CD4-positive, alpha-beta T cell treated with Interleukin-12 subunit alpha and Interleukin-12 subunit beta, for 1 hour (primary cell): ENCODE measurements at regions not wholly inside any gene's neighbourhood (a gene's known extent, or its start where the extent isn't known, plus 50 kb on each side); places are given as distances from the start of the nearest gene placed in this dataset.

ENCODE experiments used
- DNase-seq: peaks from one replicate; pipeline ENCODE4 v3.0.0-alpha.2; 2020

DNA sequence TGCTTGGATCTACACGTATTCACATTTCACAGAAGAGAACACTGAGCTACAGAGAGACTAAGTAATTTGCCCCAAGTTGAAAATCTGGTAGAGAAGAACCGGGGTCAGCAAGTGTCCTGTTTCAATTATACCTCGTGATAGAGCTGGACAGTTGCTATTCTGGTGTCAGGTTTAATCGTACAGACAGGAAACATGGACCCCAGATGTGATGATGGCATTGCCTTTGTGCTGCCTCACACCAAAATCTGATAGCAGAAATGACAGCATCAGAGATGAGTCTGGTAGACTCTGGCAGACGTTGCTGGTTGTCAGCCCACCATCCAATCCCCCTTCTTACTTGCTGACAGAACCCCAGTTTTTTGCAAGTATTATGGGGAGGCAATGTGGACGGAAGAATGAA lies 112.1 kb upstream of the FOXF1 start:
- DNase-seq, result no peak

DNA sequence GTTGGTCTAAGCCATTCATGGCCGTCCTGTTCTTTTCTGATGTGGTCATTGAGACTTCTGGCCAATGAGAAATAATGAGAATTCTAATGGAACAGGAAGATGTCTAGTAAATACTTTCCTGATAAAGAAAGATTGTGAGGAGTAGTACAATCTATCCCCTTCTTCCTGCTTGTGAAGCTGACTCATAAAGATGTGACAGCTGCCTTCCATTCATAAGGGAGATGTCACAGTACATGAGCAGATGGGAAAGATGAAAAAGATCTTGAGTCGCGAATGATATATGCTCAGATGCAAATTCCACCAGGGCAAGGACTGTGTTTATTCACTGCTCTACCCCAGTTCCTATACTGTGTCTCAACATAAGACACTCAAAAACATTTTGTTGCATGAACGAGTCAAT lies 111.7 kb upstream of the FOXF1 start:
- DNase-seq, result no peak

DNA sequence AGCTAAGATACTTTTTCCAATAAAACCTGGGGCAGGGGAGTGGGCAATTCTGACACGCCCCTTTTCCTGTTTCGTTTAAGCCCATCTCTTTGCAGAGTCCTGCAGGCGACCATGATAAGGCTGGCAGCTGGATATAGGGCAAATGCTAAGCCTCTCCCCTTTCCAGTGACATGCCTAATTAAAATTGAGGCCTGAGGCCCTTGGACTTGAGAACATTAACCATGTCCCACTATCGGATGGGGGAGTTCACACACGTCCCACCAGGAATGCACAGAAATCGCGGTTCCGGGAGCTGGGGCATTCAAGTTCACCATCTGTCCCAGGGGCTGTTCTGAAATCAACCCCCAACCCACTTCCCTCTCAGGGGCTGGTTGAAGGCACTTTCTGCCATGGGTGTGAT lies 109.2 kb upstream of the FOXF1 start:
- DNase-seq, result no peak

DNA sequence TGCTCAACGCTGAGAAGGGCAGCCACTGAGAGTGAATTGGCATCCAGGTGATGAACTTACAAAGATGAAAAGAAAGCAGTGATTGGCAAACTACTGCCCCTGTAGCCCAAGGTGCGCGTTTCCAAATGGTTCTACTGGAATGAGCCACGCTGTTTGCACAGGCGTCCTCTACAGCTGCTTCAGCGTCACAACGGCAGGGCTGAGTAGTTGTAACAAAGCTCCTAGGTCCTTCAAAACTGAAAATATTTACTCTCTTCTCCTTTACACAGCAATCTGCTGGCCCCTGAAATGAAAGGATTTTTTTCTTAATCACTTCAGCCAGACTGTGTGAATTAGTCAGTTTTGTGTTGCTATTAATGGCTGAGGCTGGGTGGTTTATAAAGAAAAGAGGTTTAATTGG lies 107.2 kb upstream of the FOXF1 start:
- DNase-seq, result no peak

DNA sequence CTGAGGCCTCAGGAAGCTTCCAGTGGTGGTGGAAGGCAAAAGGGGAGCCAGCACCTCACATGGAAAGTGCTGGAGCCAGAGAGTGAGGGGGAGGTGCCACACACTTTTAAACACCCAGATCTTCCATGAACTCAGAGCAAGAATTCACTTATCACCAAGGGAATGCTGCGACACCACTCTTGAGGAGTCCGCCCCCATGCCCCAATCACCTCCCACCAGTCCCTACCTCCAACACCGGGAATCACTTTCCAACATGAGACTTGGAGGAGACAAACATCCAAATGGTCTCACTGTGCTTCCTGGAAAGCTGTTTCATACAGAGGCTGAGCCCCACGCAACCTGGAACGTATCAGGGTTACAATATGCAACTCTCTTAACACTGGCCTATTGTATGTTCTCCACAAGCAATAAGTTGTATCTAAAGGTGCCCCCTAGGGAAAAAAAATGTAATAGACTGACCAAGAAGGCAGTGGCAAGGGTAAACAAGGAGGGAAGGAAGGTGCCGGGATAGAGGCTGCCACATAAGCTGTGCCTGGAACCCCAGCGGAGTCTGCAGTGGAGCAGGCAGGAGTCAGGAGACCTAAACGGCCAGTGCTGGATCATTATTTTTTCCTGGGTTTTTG lies 106.7 kb upstream of the FOXF1 start:
- DNase-seq, result no peak

DNA sequence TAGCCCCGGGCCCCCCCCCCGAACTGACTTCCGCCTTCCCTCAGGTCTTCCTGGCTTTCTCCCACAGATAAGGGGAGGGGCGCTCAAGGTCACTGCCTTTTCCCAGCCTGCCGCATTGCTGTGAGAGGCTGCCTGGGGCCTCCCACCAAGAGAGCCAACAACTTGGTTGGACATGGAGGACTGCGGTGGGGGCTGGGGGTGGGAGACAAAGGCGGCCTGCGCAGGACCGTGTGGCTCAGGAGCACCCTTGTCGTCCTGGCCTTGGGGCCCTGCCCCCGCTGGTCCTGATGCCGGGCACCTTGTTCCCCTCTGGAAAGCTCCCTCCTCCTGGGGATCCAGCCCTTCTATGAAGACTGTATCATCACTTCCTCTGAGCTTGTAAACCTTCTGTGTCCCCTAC lies 105.6 kb upstream of the FOXF1 start:
- no peak for DNase-seq

DNA sequence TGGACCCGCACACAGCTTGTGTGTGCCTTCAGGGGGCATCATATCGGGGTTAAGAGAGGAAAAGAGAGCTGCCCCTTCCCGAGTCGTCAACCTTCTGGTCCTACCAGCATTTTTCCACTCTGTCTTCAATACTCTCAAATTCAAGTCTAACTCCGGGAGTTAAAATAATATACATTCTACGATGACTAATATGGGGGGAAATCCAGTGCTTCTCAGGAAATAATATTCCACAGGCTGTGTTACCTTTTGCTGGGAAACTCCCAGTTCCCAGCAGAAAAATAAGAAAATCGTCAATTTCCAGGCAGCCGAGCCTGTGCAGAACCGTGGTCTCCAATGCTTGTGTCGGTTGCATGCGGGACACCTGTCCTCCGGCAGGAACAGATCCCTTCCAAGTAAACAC lies 105.0 kb upstream of the FOXF1 start:
- DNase-seq, result no peak

DNA sequence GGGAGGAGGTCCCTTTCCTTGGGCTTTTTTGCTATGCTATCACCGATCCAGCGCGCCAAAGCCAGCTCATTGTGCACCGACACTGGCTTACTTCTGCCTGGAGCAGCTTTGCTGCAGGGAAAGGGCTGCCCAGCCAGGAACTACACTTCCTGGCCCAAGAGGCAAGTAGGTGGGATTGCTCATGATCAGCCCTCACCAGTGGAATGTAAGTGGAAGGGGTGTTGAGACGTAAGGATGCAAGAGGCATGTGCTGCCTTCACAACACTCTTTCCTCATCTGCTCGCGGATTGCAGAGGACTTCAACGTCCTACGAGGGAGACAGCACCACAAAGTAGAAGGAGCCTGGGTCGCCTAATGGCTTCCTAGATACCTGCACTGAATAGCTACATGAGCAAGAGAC lies 104.3 kb upstream of the FOXF1 start:
- DNase-seq, result no peak

DNA sequence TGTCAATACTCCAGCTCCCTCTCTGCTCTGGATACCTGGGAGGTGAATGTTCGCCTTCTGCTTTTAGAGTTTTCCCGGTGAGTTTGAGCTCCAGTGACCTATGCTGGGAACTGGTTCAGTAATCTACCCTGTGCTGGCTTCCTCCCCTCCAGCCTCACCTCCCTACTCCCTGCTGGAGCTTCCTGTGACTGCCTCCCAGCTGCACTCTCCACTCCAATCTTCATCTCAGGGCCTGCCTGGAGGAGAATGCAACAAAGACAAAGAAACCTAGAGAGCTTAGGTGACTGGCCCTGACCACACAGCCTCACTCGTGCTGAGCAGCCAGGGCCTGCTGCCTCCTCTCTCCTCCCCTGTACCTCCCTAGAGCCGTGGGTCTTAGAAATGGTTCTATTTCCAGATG lies 101.6 kb upstream of the FOXF1 start:
- no peak for DNase-seq

DNA sequence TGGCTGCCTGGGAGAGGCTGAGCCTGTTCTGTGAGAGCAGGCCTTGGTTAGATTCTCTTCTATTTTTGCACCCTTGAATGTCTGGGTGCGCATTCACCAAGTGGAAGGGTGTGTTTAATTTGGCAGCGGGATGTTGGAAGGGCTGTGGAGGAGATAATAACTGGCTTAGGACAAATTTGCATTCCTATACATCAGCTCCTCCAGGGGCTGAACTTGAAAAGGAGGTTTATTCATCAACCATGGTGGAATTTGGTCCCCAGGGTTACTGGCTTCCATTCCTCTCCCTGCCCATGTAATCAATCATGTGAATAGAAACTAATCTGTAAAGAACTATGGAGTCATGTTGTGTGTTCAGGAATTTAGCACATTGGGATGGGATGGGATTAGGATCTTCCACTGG lies 100.2 kb upstream of the FOXF1 start:
- DNase-seq, result no peak

DNA sequence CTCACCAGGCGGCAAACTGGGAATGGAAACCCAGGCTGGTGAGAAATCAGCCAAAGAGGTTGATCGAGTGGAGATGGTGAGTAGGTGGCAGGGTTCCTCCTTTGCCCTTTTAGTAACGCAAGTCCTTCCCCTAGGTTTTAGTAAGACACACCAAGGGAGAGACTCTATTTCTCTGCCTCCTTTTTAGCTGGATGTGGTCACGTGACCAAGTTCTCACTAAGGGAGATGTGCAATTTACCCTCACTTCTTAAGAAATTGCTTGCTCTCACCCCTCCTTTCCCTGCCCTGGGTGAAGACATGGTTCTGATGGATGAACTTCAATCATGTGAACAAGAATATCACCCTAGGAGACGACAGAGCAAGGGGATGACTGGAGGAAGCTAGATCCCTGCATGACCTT lies 99.8 kb upstream of the FOXF1 start:
- DNase-seq, result no peak

DNA sequence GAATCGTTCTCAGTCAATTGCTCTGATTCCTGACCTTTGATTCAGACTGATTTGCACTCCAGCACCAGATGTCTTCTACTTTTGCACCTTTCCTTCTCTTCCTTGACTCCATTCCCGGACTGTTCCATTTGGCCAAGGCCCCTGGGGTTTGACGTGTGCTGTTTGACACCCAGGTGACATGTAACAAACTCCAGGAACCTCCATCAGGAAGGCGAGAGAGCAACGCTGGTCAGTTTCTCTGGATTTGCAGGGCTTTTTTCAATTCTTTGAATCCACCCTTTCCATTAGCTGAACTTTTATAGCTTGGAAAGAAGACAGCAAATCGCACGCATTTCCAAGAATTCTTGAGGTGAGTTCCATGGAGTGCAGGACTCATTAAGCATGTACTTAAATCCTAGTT lies 98.4 kb upstream of the FOXF1 start:
- no peak for DNase-seq

DNA sequence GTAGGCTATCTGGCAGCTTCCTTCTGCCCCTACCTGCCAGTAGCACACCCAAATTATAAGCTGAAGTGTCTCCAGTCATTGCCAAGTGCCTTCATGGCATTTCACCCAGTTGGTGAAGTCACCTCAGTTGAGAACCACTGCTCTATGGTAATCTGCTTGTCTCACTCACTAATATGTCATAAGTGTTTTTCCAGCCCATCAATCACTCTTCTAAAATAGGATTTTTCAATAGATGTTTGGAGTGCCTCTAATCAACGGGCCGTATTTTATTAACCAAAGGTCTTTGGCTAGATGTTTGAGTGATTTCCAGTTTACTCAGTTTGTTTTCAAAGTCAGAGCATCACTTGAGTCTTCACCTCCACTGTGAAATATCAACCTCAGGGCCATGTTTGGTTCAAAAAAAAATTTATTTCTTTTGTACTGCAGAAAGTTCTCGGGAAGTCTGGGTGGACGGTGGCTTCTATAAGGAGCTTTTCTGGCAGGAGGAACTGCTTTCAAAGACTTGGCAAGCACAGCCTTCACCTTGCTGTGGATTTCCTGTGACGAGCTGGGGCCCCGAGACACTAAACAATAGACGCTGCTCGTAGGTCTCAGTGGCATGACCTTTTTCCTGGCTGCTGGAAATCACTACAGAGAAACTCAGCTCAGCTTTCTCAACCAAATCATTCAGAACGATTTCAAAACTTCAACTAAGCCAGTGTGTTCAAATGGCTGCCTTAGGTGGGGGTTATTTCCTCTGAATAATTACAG lies 95.2 kb upstream of the FOXF1 start:
- no peak for DNase-seq

DNA sequence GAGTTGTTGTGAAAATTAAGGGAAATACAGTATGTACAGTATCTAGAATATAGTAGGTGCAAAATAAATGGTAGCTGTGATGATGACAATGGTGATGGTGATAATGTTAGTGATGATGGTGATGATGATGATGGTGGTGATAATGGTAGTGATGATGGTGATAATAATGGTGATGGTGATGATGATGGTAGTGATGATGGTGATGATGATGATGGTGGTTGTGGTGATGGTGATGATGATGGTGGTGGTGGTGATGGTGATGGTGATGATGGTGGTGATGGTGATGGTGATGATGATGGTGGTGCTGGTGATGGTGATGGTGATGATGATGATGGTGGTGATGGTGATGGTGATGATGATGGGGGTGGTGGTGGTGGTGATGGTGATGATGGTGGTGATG lies 91.3 kb upstream of the FOXF1 start:
- no peak for DNase-seq

DNA sequence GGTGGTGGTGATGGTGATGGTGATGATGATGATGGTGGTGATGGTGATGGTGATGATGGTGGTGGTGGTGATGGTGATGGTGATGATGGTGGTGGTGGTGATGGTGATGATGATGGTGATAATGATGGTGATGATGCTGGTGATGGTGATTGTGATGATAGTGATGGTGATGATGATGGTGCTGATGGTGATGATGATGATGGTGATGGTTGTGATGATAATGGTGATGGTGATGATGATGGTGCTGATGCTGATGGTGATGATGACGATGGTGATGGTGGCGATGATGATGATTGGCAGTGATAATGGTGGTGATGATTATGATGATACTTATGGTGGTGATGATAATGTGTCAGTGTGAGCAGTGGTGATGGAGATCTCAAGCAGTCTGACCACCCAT lies 90.8 kb upstream of the FOXF1 start:
- no peak for DNase-seq

DNA sequence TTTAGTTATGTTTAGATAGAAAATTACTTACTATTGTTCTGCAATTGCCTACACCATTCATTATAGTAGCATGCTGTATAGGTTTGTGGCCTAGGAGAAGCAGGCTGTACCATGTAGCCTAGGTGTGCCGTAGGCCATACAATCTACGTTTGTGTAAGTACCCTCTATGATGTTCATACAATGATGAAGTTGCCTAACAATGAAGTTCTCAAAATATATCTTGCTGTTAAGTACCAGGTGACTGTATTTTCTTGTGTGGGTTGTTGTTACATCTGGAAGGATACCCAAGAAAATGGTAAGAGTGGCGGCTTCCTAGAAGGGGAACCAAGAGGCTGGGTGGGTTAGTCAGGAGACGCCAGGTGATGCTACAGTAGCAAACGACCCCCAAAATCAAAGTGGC lies 88.3 kb upstream of the FOXF1 start:
- no peak for DNase-seq

DNA sequence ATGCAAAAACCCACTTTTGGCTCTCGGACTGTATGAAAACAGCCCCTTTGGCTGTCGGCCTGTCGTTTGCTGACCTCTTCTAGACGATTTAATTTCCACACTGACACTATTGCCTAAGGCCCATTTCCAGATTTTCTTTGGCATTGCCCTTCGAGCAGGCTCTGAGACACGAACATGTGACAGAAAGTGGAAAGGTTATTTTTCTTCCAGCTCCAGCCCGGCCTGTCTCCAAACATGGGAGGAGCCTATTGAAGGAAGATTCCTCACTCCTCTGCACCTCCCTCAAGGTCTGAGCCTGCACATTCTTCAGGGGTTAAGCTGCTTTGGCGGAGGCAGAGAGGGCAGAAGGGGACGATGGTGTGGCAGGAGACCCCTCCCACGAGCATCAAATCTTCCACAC lies 85.9 kb upstream of the FOXF1 start:
- no peak for DNase-seq

DNA sequence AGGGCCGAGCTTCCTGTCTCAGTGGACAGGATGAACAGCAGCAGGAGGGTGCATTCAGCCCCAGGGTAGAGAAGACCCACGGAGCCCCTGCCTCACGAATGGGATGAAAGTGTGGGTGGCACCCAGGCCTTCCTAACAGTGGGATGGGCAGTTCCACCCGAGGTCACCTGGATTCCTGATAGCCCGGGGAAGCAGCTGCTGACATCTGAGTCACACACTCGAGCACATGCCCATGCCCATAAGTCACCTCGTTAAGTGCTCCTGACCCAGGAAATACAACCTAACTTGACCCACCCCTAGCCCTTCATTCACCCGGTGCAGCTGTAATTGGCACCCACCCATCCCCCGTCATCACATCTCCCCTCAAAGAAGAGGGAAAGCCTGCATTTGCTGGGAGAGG lies 85.3 kb upstream of the FOXF1 start:
- no peak for DNase-seq

DNA sequence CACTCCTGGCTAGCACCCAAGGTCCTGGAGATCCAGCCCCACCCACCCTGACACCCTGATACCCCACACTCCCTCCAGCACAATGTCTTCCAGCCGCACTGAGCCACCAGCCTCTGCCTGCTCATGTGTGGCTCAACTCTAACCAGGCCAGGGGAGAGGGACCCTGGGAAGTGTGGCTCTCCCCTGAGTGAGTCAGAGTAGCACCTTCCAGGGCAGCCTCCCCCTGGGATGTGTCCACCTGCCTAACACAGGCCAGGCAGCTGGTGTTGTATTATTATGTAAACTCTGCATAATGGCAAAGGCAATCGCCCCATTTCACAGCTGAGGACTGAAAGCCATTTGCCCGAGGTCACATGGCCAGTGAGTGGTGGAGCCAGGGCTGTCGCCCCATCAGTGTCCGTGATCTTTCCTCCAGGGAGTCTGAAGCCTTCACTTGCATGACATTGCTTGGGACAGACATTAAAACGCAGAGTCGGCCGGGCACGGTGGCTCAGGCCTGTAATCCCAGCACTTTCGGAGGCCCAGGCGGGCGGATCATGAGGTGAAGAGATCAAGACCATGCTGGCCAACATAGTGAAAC lies 84.2 kb upstream of the FOXF1 start:
- DNase-seq, result no peak

DNA sequence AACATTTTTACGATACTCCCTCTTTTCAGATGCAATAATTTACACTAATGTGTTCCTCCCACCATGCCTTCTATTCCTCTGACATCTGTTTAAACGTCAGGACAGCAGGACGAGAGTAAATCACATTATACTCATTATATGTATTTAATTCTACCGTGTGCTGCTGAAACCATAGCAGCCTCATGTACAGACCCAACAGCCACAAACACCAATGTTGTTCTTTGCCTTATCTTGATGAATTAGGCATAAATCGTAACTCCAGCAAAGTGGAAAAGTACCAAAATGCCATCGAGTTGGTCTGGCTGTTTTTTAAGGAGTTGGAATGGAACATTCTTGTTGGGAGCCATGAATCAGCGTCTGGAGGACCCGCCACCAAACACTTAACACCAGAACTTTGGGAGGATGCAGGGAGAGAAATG lies 82.9 kb upstream of the FOXF1 start:
- no peak for DNase-seq

DNA sequence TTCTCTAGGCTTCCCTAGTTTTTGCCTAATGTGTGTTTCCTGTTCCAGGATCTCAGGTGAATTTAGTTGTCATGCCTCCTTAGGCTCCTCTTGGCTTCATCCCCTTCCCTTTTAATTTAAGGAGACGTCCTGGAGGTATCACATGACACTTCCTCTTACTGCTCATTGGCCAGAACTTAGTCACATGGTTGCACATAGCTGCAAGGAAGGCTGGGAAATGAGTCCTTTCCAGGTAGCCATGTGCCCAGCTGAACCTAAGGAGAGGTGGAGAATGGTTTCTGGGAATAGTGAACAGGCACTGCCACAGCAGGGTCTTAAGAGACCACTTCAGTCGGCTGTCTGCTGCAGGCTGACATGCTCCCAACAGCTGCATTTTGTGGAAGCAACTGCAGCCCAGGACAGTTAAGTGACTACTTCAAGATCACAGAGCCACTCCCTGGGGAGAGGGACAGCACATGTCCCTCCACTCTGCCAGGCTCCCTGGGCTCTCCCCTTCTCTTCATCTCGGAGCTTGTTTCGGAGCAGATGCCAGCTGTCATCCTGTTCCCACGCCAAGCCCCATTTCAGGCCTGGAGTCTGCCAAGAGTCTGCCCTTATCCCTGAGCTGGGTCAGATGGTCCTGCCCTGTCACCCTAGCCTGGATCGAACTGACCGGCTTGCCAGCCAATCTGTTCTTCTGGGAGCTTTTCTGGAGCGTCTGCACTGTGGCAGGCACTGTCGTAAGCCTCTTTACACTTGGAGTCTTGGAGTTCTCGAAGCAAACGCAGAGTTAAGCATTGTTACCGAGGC lies 81.4 kb upstream of the FOXF1 start:
- DNase-seq, result no peak

DNA sequence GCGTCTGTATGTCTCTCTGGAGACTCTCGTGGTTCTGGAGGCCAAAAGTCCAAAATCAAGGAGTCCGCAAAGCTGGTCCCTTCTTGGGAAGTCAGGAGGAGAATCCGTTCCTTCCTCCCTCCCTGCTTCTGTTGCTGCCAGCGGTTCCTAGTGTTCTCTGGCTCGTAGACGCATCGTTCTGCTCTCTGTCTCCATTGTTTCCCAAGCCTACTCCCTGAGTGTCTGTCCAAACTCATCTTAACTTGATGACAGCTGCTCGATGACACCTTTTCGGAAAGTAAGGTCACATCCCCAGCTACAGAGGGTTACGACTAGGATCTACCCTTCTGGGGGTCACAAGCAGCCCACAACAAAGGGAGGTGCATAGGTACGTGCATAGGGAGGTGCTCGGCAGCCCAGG lies 80.7 kb upstream of the FOXF1 start:
- no peak for DNase-seq

DNA sequence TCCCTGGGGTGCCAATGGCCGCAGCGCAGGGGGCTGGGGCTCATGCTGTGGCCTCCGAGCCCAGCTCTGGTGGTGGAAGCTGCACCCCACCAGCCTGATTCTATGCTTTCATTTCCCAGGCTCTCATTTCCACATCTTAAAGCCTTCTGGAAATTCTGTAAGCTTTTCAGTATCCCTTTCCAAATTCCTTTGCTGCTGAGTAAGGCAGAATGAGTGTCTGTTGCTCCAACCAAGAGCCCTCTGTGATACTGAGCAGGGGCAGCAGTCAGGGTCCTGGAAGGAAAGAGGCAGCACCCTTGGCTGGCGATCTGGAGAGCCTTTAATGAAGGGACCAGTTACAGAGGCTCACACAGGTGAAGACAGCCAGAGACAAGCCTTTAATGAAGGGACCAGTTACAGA lies 79.5 kb upstream of the FOXF1 start:
- DNase-seq, result no peak

DNA sequence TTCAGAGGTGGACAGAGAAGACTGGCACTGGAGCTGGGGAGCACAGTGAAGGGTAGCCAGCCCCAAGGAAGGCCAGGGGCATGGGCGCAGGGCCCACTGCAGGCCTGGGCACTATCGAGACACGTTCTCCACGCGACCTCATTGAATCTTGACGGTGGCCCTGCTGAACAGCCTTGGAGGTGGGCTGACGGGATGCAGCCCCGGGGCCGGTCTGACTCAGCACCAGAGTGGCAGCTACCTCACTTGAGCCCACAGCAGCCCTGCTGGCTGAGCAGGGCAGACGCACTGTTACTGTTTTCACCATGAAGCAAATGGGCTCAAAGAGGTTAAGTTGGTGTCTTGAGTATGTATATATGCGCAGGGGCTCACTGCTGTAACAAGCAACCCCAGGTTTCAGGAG lies 78.8 kb upstream of the FOXF1 start:
- no peak for DNase-seq
